ENCODE measurements at regions not wholly inside any gene's neighbourhood (a gene's known extent, or its start where the extent isn't known, plus 50 kb on each side); places are given as distances from the start of the nearest gene placed in this dataset.

DNA sequence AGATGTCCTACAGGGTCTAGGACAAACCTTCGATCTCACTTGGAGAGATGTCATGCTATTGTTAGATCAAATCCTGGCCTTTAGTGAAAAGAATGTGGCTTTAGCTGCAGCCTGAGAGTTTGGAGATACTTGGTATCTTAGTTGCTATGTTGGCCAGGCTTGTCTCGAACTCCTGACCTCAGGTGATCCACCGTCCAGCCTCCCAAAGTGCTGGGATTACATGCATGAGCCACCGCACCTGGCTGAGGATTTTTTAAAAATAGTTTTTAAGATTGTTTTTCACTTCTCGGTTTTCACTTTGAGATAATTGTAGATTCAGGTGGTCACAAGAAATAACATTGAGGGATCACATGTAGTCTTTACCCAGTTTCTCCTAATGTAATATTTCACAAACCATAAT lies 738.3 kb upstream of the POM121L12 start:
- Histone ChIP-seq H3K9me3 (peaks cover 0 to 16% (median 4%) of the 10 kb centered on the region in 4 donors), H3K27me3 (no peaks in the 10 kb centered on the region), H3K4me3 (no peak overlapping the region), H3K36me3 (no peaks in the 10 kb centered on the region), H3K27ac (replicated peaks in 1 of 4) (no peak overlapping the region), H3K4me1 (no peaks in the 10 kb centered on the region)
- TF ChIP-seq EP300 (IDR thresholded peaks at IDR 0.05): no peak
- intact Hi-C loops (cut with DNase I): no loop called here
- no peak for DNase-seq (ENCODE audit: extremely low spot score)
- WGBS: 87% methylated on average over 5 of the region's 5 CpGs

DNA sequence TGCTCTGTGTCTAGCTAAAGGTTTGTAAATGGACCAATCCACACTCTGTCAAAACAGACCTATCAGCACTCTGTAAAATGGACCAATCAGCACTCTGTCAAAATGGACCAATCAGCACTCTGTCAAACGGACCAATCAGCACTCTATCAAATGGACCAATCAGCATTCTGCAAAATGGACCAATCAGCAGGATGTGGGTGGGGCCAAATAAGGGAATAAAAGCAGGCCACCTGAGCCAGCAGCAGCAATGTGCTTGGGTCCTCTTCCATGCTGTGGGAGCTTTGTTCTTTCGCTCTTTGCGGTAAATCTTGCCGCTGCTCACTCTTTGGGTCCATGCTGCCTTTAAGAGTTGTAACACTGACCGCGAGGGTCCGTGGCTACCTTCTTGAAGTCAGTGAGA lies 740.5 kb upstream of the POM121L12 start:
- WGBS: 87% methylated on average over 7 of the region's 7 CpGs
- Histone ChIP-seq H3K27me3 (no peaks in the 10 kb centered on the region), H3K36me3 (no peaks in the 10 kb centered on the region), H3K4me3 (no peak overlapping the region), H3K4me1 (no peaks in the 10 kb centered on the region), H3K27ac (replicated peaks in 1 of 4) (no peak overlapping the region), H3K9me3 (peaks cover 0 to 16% (median 4%) of the 10 kb centered on the region in 4 donors)
- TF ChIP-seq POLR2A (IDR thresholded peaks at IDR 0.05; ENCODE audit: low read depth) (no peak), POLR2AphosphoS5 (IDR thresholded peaks at IDR 0.05) (no peak), EP300 (IDR thresholded peaks at IDR 0.05) (no peak)
- TF ChIP-seq, protein P1, sequence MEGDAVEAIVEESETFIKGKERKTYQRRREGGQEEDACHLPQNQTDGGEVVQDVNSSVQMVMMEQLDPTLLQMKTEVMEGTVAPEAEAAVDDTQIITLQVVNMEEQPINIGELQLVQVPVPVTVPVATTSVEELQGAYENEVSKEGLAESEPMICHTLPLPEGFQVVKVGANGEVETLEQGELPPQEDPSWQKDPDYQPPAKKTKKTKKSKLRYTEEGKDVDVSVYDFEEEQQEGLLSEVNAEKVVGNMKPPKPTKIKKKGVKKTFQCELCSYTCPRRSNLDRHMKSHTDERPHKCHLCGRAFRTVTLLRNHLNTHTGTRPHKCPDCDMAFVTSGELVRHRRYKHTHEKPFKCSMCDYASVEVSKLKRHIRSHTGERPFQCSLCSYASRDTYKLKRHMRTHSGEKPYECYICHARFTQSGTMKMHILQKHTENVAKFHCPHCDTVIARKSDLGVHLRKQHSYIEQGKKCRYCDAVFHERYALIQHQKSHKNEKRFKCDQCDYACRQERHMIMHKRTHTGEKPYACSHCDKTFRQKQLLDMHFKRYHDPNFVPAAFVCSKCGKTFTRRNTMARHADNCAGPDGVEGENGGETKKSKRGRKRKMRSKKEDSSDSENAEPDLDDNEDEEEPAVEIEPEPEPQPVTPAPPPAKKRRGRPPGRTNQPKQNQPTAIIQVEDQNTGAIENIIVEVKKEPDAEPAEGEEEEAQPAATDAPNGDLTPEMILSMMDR (IDR thresholded peaks at IDR 0.05): no peak
- no peak for DNase-seq (ENCODE audit: extremely low spot score)
- intact Hi-C loops (cut with DNase I): no loop called here

DNA sequence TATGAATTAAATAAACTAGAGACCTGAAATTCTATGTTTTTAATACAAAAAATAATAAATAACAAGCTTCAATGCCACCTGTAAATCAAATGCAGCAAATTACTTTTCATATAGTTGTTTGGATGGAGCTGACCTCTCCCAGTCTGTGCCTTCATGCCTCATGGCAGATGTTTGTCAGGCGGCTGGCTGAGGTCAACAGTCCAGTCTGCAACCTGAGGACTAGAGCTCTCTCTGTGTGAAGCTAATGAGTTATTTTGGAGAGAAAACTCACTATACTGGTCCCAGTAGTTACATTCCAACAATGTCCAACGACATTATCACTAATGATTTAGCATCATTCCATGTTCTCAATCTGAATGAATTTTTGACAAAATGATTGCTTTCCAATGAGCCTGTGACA lies 746.2 kb upstream of the POM121L12 start:
- H3K27me3 ChIP-seq: no peaks in the 10 kb centered on the region
- TF ChIP-seq, protein P1 (IDR thresholded peaks at IDR 0.05): no peak
- TF ChIP-seq POLR2AphosphoS5 (IDR thresholded peaks at IDR 0.05): no peak
- no peak for TF ChIP-seq EP300 (IDR thresholded peaks at IDR 0.05)
- no peak for TF ChIP-seq POLR2A (IDR thresholded peaks at IDR 0.05; ENCODE audit: low read depth)
- H3K4me1 ChIP-seq: no peaks in the 10 kb centered on the region
- intact Hi-C loops (cut with DNase I): no loop called here
- DNase-seq (ENCODE audit: extremely low spot score): no peak
- no peaks in the 10 kb centered on the region for H3K9me3 ChIP-seq
- 71% methylated on average over 2 of the region's 2 CpGs for WGBS
- H3K4me3 ChIP-seq: no peak overlapping the region
- no peaks in the 10 kb centered on the region for H3K36me3 ChIP-seq
- no peak overlapping the region for H3K27ac ChIP-seq (replicated peaks in 1 of 4)

DNA sequence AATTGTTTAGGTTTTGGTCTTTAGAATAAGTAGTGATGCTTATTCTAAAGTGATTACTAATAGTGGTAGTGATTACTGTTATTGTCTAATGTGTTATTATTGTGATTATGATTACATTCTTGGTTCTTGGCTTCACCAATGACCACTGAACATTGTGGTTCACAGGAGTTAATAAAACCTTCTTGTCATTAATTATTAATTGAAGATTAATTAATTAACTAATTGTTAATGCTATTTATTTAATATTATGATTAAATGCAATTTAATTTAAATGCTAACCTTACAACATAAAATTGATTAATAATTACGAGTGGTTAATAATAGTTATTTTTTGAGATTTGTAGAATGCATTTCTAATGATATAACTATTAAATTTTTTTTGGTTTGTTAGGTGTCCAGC lies 747.7 kb upstream of the POM121L12 start:
- no peak for TF ChIP-seq POLR2AphosphoS5 (IDR thresholded peaks at IDR 0.05)
- TF ChIP-seq EP300 (IDR thresholded peaks at IDR 0.05): no peak
- no peak for TF ChIP-seq POLR2A (IDR thresholded peaks at IDR 0.05; ENCODE audit: low read depth)
- TF ChIP-seq, protein P1 (IDR thresholded peaks at IDR 0.05): no peak
- intact Hi-C loops (cut with DNase I): no loop called here
- no peaks in the 10 kb centered on the region for H3K4me1 ChIP-seq
- no peaks in the 10 kb centered on the region for H3K9me3 ChIP-seq
- DNase-seq (ENCODE audit: extremely low spot score): no peak
- WGBS: 85% methylated on average over 1 of the region's 1 CpG
- H3K27me3 ChIP-seq: no peaks in the 10 kb centered on the region
- H3K27ac ChIP-seq (replicated peaks in 1 of 4): no peak overlapping the region
- H3K4me3 ChIP-seq: no peak overlapping the region
- H3K36me3 ChIP-seq: no peaks in the 10 kb centered on the region

DNA sequence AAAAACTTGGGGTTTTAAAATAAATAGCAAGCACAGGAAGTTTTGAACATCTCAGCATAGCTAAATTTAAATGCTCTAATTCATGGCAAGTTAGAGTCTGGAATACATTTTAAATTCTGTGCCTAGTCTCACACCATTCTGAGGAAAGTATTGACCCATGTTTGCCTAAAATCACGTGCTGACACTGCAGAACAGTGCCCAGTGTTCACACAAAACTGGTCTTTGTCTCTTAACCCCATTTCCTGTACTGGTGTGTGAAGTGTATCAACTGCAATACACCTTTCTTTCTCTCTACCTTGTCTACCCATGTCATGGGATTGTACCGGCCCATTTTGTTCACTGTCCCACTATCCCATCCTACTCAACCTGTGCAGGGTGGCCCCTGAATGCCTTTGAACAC lies 749.7 kb upstream of the POM121L12 start:
- Histone ChIP-seq H3K9me3 (peaks cover 0 to 5% (median 0%) of the 10 kb centered on the region in 4 donors), H3K36me3 (no peaks in the 10 kb centered on the region), H3K4me1 (no peaks in the 10 kb centered on the region), H3K27me3 (no peaks in the 10 kb centered on the region), H3K4me3 (no peak overlapping the region), H3K27ac (replicated peaks in 1 of 4) (no peak overlapping the region)
- TF ChIP-seq POLR2A (IDR thresholded peaks at IDR 0.05; ENCODE audit: low read depth) (no peak), POLR2AphosphoS5 (IDR thresholded peaks at IDR 0.05) (no peak), EP300 (IDR thresholded peaks at IDR 0.05) (no peak)
- TF ChIP-seq, protein P1 (IDR thresholded peaks at IDR 0.05): no peak
- WGBS: 74% methylated on average over 2 of the region's 2 CpGs
- DNase-seq (ENCODE audit: extremely low spot score): no peak
- intact Hi-C loops (cut with DNase I): no loop called here
